HFF-Myc (cell line): ENCODE measurements at regions not wholly inside any gene's neighbourhood (a gene's known extent, or its start where the extent isn't known, plus 50 kb on each side); places are given as distances from the start of the nearest gene placed in this dataset.
"Not testable (repeated sequence)": the region's sequence is repeated elsewhere in the genome, so short reads cannot be mapped to it uniquely, and the experiment has no call there.

Source experiments
- DNase-seq: peaks from one replicate; pipeline ENCODE4 v3.0.0-alpha.2; 2011; ENCODE audit warnings: low read depth; ENCODE audit errors: extremely low read depth
- H3K4me3 ChIP-seq: replicated peaks from 2 replicates; pipeline ENCODE4 v1.5.1; 2011; ENCODE audit warnings: low read depth, mild to moderate bottlenecking, control low read depth, low read length
- CTCF ChIP-seq: IDR thresholded peaks from 2 replicates; pipeline ENCODE4 v1.5.1; 2012; ENCODE audit warnings: mild to moderate bottlenecking, low read depth, low read length, control low read depth; ENCODE audit errors: missing control alignments

GRCh38 chr2:122706757-122707223 is 951.3 kb downstream of the TSN start:
- H3K4me3 ChIP-seq, result no peak overlapping the region
- TF ChIP-seq CTCF, result no peak
- DNase-seq, result no peak

- no peak for DNase-seq
- H3K4me3 ChIP-seq, result no peak overlapping the region
- no peak for TF ChIP-seq CTCF
Measured at GRCh38 chr2:122707224-122707824, 951.9 kb downstream of the TSN start.

- TF ChIP-seq CTCF, result no peak
- no peak for DNase-seq
- no peak overlapping the region for H3K4me3 ChIP-seq
Measured at GRCh38 chr2:122710049-122710448, 954.6 kb downstream of the TSN start.

- H3K4me3 ChIP-seq, result no peak overlapping the region
- no peak for TF ChIP-seq CTCF
- no peak for DNase-seq
Measured at GRCh38 chr2:122713800-122714199, 958.3 kb downstream of the TSN start.

- not testable (repeated sequence) for H3K4me3 ChIP-seq, DNase-seq
Measured at GRCh38 chr2:122720822-122721221, 965.4 kb downstream of the TSN start.

GRCh38 chr2:122734766-122735424 is 979.4 kb downstream of the TSN start:
- no peak for DNase-seq
- no peak for TF ChIP-seq CTCF
- H3K4me3 ChIP-seq, result no peak overlapping the region

GRCh38 chr2:122736279-122736678 is 980.8 kb downstream of the TSN start:
- no peak for DNase-seq
- no peak for TF ChIP-seq CTCF
- no peak overlapping the region for H3K4me3 ChIP-seq
